Activated B cell treated with CpG ODN at 0.5 μM for 24 hours (primary cell): ENCODE measurements at regions not wholly inside any gene's neighbourhood (a gene's known extent, or its start where the extent isn't known, plus 50 kb on each side); places are given as distances from the start of the nearest gene placed in this dataset.

Experiments used
- ATAC-seq: fragments of 200-7000 bp; cut with Tn5 transposase; one replicate; pipeline ENCODE4 v1.10.0; 2021; ENCODE audit warnings: low read depth, mild to moderate bottlenecking, moderate library complexity
- CTCF ChIA-PET: fragments of 350-600 bp; sonication (Branson Sonifier 250); formaldehyde crosslinking; loops from one replicate; lab custom pipeline; 2021; ENCODE audit warnings: antibody characterized with exemption; lab: Charles Lee
- POLR2A ChIA-PET: fragments of 350-600 bp; sonication (Branson Sonifier 250); formaldehyde crosslinking; loops from one replicate; lab custom pipeline; 2021; ENCODE audit warnings: antibody characterized with exemption; lab: Charles Lee
- DNase-seq: peaks from one replicate; pipeline ENCODE4 v3.0.0; 2022
- H3K27ac Mint-ChIP-seq: one replicate; pipeline ENCODE4 v1.8.0; 2020; ENCODE audit warnings: mixed read lengths
- H3K27me3 Mint-ChIP-seq: one replicate; pipeline ENCODE4 v1.8.0; 2021; ENCODE audit warnings: mixed read lengths
- H3K36me3 Mint-ChIP-seq: one replicate; pipeline ENCODE4 v1.8.0; 2021; ENCODE audit warnings: low read depth, mixed read lengths
- H3K4me1 Mint-ChIP-seq: one replicate; pipeline ENCODE4 v1.8.0; 2021; ENCODE audit warnings: mixed read lengths
- H3K4me3 Mint-ChIP-seq: one replicate; pipeline ENCODE4 v1.8.0; 2020; ENCODE audit warnings: mild to moderate bottlenecking, mixed read lengths
- H3K9me3 Mint-ChIP-seq: one replicate; pipeline ENCODE4 v1.8.0; 2020; ENCODE audit warnings: mixed read lengths
- intact Hi-C: fragments of 100-400 bp; cut with micrococcal nuclease; formaldehyde crosslinking; loops from one replicate; pipeline ENCODE4 v1.15.1; 2024
- TF ChIP-seq, protein P1 (sequence below): fragments of 200-600 bp; IDR thresholded peaks from one replicate; pipeline ENCODE4 v1.8.0; 2022; ENCODE audit warnings: antibody characterized with exemption, mild to moderate bottlenecking

DNA sequence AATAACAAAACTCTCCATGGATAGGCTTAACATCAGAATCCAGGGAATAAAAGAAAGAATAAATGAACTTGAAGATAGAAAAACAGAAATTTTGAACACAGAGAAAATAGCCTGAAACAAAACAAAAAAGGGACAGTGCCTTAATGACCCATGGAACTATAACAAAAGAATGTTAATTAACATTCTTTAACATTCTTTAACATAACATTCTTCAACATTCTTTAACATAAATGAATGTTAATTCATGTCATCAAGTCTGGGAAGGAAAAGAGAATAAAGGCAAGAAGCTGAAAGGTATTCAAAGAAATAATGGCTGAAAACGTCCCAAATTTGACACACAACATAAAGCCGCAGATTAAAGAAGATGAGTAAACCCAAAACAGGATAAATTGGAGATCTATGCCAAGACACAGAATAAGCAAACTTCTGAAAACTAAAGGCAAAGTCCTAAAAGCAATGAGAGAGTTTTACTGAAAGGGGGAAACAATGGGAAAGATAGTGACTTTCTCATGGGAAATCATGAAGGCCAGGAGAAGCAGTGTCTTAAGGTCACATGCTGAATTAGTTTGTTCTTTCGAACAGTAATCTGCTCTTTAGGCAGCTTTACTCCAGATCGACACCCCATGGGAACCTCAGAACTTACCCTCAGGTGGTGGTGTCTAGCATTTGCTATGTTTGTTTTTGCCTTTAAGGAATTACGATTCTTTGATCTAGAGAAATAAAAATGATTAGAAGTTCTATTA lies 483.0 kb downstream of the KDM4C start:
- H3K27me3 Mint-ChIP-seq: no peaks in the 10 kb centered on the region
- POLR2A ChIA-PET: no interaction called here
- intact Hi-C loops: no loop called here
- no peaks in the 10 kb centered on the region for H3K36me3 Mint-ChIP-seq
- TF ChIP-seq, protein P1, sequence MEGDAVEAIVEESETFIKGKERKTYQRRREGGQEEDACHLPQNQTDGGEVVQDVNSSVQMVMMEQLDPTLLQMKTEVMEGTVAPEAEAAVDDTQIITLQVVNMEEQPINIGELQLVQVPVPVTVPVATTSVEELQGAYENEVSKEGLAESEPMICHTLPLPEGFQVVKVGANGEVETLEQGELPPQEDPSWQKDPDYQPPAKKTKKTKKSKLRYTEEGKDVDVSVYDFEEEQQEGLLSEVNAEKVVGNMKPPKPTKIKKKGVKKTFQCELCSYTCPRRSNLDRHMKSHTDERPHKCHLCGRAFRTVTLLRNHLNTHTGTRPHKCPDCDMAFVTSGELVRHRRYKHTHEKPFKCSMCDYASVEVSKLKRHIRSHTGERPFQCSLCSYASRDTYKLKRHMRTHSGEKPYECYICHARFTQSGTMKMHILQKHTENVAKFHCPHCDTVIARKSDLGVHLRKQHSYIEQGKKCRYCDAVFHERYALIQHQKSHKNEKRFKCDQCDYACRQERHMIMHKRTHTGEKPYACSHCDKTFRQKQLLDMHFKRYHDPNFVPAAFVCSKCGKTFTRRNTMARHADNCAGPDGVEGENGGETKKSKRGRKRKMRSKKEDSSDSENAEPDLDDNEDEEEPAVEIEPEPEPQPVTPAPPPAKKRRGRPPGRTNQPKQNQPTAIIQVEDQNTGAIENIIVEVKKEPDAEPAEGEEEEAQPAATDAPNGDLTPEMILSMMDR: no peak
- H3K4me1 Mint-ChIP-seq: no peaks in the 10 kb centered on the region
- ATAC-seq: no peak
- H3K4me3 Mint-ChIP-seq: no peak overlapping the region
- DNase-seq: no peak
- peaks cover 2% of the 10 kb centered on the region for H3K9me3 Mint-ChIP-seq
- no peak overlapping the region for H3K27ac Mint-ChIP-seq
- CTCF ChIA-PET: no interaction called here

DNA sequence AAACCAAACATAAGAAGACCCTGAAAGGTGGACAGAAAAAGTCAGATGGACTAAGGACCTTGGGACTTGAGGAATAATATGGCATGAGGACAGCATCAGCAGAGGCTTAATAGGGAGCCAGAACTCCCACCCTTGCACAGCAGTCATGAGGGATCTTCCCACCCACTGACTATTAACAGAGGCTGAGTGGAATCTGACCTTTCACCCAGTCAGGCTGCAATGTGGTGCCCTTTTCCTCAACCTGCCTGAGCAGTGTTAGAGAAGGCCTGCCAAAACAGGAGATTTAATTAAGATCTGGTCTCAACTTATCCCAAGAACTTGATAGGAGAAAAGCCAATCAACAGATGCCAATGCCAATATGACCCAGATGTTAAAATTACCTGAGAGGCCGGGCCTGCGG lies 481.9 kb downstream of the KDM4C start:
- no peak overlapping the region for H3K4me3 Mint-ChIP-seq
- POLR2A ChIA-PET: no interaction called here
- DNase-seq: no peak
- H3K4me1 Mint-ChIP-seq: no peaks in the 10 kb centered on the region
- CTCF ChIA-PET: interaction anchor here (0.6 kb wide), 1 partner anchor 122 kb away, joined by 3 read pairs; no protein-coding TSS in a partner anchor
- H3K9me3 Mint-ChIP-seq: peaks cover 2% of the 10 kb centered on the region
- TF ChIP-seq, protein P1: no peak
- no peak for ATAC-seq
- no peaks in the 10 kb centered on the region for H3K27me3 Mint-ChIP-seq
- intact Hi-C loops: no loop called here
- H3K27ac Mint-ChIP-seq: no peak overlapping the region
- H3K36me3 Mint-ChIP-seq: no peaks in the 10 kb centered on the region

- ChIA-PET CTCF (no interaction called here), POLR2A (no interaction called here)
- Mint-ChIP-seq H3K9me3 (peaks cover 2% of the 10 kb centered on the region), H3K36me3 (no peaks in the 10 kb centered on the region), H3K4me3 (no peak overlapping the region), H3K4me1 (no peaks in the 10 kb centered on the region), H3K27ac (no peak overlapping the region), H3K27me3 (no peaks in the 10 kb centered on the region)
- DNase-seq (no peak), ATAC-seq (no peak)
- TF ChIP-seq, protein P1: no peak
- intact Hi-C loops: no loop called here
These were observed 480.5 kb downstream of the KDM4C start for GRCh38 chr9:7238247-7238637.

DNA sequence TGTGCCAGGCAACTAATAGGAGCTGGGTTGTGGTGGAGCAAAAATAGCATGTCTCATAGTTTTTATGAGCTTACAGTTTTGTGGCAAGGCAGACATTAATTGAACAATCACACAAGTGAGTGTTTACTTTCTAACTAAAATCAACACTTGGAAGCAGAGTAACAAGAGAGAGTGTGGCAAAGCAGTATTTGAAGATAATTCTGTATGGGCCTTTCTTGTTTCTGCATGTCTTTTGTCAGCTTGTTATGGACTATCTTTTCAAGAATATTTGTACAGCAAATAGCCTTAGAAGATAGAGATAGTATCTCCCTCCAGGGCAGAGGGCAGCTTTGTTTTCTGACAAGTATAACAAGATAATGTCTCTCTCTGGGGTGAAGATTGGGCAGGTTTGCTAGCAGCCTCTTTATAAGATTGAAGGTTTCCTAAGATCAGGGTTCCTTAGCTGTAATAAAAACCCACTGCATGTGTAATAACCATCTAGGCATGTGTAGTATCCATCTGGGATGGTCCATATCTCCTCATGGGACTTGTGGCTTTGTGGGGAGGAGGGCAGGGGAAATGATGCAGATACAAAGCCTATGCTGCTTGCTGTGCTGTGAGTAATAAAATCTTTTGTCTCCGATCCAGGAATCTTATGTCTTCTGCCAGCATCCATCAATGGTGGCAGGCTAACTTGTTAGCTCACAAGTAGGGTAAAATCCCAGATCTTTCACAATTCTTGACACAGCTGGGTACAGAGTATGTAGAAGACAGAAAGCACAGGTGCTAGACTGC lies 479.9 kb downstream of the KDM4C start:
- no peak overlapping the region for H3K4me3 Mint-ChIP-seq

DNA sequence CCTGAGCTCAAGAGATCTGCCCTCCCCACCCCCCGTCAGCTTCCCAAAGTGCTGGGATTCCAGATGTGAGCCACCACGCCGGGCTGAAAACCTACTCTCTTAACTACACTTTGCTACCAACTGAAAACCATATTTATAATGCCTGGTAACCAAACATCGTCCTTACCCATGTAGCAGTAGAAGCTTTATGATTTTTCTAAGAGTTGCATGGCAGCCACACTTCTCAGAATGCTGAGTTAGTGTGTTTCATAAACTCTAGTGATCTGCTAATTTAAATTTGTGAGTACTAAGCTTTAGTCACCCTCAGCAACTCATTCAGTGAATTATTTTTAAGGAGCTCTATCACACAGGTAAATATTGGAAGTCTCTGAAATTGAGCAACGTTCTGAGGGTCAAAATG lies 478.4 kb downstream of the KDM4C start:
- ChIA-PET CTCF (no interaction called here), POLR2A (no interaction called here)
- intact Hi-C loops: no loop called here
- Mint-ChIP-seq H3K36me3 (no peaks in the 10 kb centered on the region), H3K4me3 (no peak overlapping the region), H3K4me1 (no peaks in the 10 kb centered on the region), H3K27ac (no peak overlapping the region), H3K27me3 (peaks cover 3% of the 10 kb centered on the region), H3K9me3 (peaks cover 2% of the 10 kb centered on the region)
- TF ChIP-seq, protein P1: no peak
- ATAC-seq (no peak), DNase-seq (no peak)

More for the DNA sequence above, 479.9 kb downstream of the KDM4C start:
- POLR2A ChIA-PET: no interaction called here
- Mint-ChIP-seq H3K36me3 (no peaks in the 10 kb centered on the region), H3K27ac (no peak overlapping the region), H3K9me3 (peaks cover 2% of the 10 kb centered on the region), H3K27me3 (peaks cover 2% of the 10 kb centered on the region), H3K4me1 (no peaks in the 10 kb centered on the region)
- DNase-seq (no peak), ATAC-seq (no peak)
- intact Hi-C loops: no loop called here
- CTCF ChIA-PET: no interaction called here
- TF ChIP-seq, protein P1: no peak
